ENCODE measurements at regions not wholly inside any gene's neighbourhood (a gene's known extent, or its start where the extent isn't known, plus 50 kb on each side); places are given as distances from the start of the nearest gene placed in this dataset.

DNA sequence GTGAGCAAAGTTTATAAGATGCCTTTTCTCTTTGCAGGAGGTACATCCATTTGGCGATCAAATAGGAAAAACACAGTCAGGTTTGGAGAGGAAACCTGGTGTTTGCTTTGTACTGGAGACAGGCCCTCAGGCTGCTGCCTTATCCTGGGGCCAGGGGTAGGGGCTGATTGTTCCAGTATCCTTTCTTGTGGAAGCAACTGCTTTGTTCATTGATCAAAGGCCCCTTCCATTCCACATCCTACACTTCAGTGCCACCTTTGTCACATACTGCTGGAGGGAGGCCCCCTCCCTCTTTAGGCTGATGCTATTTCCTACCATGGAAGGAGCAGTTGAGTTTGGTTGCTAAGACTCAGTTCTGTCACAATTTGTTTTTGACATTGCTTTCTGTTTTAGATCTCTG lies 778.1 kb downstream of the TLR4 start:
- no peak for TF ChIP-seq EZH2phosphoT487 (IDR thresholded peaks at IDR 0.05; ENCODE audit: borderline replicate concordance)
- TF ChIP-seq, protein P1, sequence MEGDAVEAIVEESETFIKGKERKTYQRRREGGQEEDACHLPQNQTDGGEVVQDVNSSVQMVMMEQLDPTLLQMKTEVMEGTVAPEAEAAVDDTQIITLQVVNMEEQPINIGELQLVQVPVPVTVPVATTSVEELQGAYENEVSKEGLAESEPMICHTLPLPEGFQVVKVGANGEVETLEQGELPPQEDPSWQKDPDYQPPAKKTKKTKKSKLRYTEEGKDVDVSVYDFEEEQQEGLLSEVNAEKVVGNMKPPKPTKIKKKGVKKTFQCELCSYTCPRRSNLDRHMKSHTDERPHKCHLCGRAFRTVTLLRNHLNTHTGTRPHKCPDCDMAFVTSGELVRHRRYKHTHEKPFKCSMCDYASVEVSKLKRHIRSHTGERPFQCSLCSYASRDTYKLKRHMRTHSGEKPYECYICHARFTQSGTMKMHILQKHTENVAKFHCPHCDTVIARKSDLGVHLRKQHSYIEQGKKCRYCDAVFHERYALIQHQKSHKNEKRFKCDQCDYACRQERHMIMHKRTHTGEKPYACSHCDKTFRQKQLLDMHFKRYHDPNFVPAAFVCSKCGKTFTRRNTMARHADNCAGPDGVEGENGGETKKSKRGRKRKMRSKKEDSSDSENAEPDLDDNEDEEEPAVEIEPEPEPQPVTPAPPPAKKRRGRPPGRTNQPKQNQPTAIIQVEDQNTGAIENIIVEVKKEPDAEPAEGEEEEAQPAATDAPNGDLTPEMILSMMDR (conservative IDR thresholded peaks at IDR 0.05; ENCODE audit: low read length) = no peak
- Histone ChIP-seq H3K9me2 (replicated peaks; ENCODE audit: low read depth, low read length) (no peaks in the 10 kb centered on the region), H3K4me1 (ENCODE audit: insufficient read depth, low read length, poor library complexity, severe bottlenecking) (no peaks in the 10 kb centered on the region), H3K4me2 (ENCODE audit: low read depth, low read length, poor library complexity, severe bottlenecking) (no peak overlapping the region), H3K27me3 (ENCODE audit: insufficient read depth, low read length, poor library complexity, severe bottlenecking) (no peaks in the 10 kb centered on the region), H3K9ac (ENCODE audit: low read depth, low read length, poor library complexity, severe bottlenecking) (no peak overlapping the region), H3F3A (ENCODE audit: low read depth) (no peaks in the 10 kb centered on the region), H3K79me2 (ENCODE audit: insufficient read depth, low read length) (no peaks in the 10 kb centered on the region), H2AFZ (ENCODE audit: low read length) (no peak overlapping the region), H4K20me1 (ENCODE audit: insufficient read depth, low read length, poor library complexity, severe bottlenecking) (no peaks in the 10 kb centered on the region), H3K4me3 (ENCODE audit: low read length, poor library complexity, severe bottlenecking) (no peak overlapping the region), H3K36me3 (ENCODE audit: insufficient read depth, low read length) (no peaks in the 10 kb centered on the region), H3K9me3 (ENCODE audit: insufficient read depth, low read depth, low read length) (no peaks in the 10 kb centered on the region)

DNA sequence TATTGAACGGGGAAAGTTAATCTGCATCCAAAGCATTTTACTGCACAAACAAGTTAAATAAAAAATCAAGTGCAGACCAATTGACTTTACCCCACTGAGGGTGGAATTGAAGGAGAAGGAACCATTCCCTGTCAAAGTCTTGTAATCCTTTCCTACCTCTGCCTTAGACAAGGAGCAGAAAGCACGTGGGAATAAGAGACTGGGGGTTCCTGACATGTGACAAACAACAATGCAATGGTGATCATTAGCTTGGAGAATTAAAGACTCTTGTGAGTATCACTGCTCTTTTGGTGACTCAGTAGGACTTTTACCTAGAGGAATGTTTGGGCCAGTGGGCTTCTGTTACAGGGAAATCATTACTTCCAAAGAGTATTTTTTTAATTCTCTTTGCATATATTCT lies 779.5 kb downstream of the TLR4 start:
- Histone ChIP-seq H3K9me2 (replicated peaks; ENCODE audit: low read depth, low read length) (no peaks in the 10 kb centered on the region), H3K4me3 (ENCODE audit: low read length, poor library complexity, severe bottlenecking) (no peak overlapping the region), H3F3A (ENCODE audit: low read depth) (no peaks in the 10 kb centered on the region), H2AFZ (ENCODE audit: low read length) (no peak overlapping the region), H4K20me1 (ENCODE audit: insufficient read depth, low read length, poor library complexity, severe bottlenecking) (no peaks in the 10 kb centered on the region), H3K27me3 (ENCODE audit: insufficient read depth, low read length, poor library complexity, severe bottlenecking) (no peaks in the 10 kb centered on the region), H3K4me1 (ENCODE audit: insufficient read depth, low read length, poor library complexity, severe bottlenecking) (no peaks in the 10 kb centered on the region), H3K36me3 (ENCODE audit: insufficient read depth, low read length) (no peaks in the 10 kb centered on the region), H3K9me3 (ENCODE audit: insufficient read depth, low read depth, low read length) (no peaks in the 10 kb centered on the region), H3K79me2 (ENCODE audit: insufficient read depth, low read length) (no peaks in the 10 kb centered on the region), H3K9ac (ENCODE audit: low read depth, low read length, poor library complexity, severe bottlenecking) (no peak overlapping the region), H3K4me2 (ENCODE audit: low read depth, low read length, poor library complexity, severe bottlenecking) (no peak overlapping the region)
- TF ChIP-seq, protein P1 (conservative IDR thresholded peaks at IDR 0.05; ENCODE audit: low read length) = no peak
- TF ChIP-seq EZH2phosphoT487 (IDR thresholded peaks at IDR 0.05; ENCODE audit: borderline replicate concordance) = no peak

DNA sequence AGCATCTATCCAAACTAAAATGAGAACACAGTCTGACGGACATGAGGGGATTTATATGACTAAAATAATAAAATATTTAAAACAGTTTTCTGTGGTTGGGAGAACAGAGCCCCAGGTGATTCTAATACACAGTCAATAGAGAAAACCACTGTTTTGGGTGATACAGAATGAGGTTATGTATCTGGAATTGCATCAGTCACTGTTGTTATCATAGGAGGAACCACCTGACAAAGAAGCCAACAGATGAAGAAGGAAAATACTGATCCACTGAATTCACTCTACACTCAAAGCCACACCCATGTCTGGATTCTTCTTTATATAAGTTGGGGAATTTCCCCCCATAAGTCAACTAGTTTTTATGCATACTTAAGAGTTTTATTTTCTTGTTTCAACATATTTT lies 799.0 kb downstream of the TLR4 start:
- Histone ChIP-seq H2AFZ (ENCODE audit: low read length) (no peak overlapping the region), H3K9ac (ENCODE audit: low read depth, low read length, poor library complexity, severe bottlenecking) (no peak overlapping the region), H3K4me1 (ENCODE audit: insufficient read depth, low read length, poor library complexity, severe bottlenecking) (no peaks in the 10 kb centered on the region), H3K9me3 (ENCODE audit: insufficient read depth, low read depth, low read length) (no peaks in the 10 kb centered on the region; the same call in 1 of the 2 replicates), H3K4me3 (ENCODE audit: low read length, poor library complexity, severe bottlenecking) (no peak overlapping the region), H3K4me2 (ENCODE audit: low read depth, low read length, poor library complexity, severe bottlenecking) (no peak overlapping the region), H3F3A (ENCODE audit: low read depth) (no peaks in the 10 kb centered on the region), H4K20me1 (ENCODE audit: insufficient read depth, low read length, poor library complexity, severe bottlenecking) (no peaks in the 10 kb centered on the region), H3K27me3 (ENCODE audit: insufficient read depth, low read length, poor library complexity, severe bottlenecking) (no peaks in the 10 kb centered on the region), H3K79me2 (ENCODE audit: insufficient read depth, low read length) (no peaks in the 10 kb centered on the region), H3K36me3 (ENCODE audit: insufficient read depth, low read length) (no peaks in the 10 kb centered on the region), H3K9me2 (replicated peaks; ENCODE audit: low read depth, low read length) (no peaks in the 10 kb centered on the region)
- TF ChIP-seq, protein P1 (conservative IDR thresholded peaks at IDR 0.05; ENCODE audit: low read length) = no peak
- no peak for TF ChIP-seq EZH2phosphoT487 (IDR thresholded peaks at IDR 0.05; ENCODE audit: borderline replicate concordance)
